ELF-1 (cell line): ENCODE measurements at regions not wholly inside any gene's neighbourhood (a gene's known extent, or its start where the extent isn't known, plus 50 kb on each side); places are given as distances from the start of the nearest gene placed in this dataset.

Source experiments
- DNase-seq: peaks from one replicate; pipeline ENCODE4 v3.0.0-alpha.2; 2016; ENCODE audit warnings: low read depth, low spot score

DNA sequence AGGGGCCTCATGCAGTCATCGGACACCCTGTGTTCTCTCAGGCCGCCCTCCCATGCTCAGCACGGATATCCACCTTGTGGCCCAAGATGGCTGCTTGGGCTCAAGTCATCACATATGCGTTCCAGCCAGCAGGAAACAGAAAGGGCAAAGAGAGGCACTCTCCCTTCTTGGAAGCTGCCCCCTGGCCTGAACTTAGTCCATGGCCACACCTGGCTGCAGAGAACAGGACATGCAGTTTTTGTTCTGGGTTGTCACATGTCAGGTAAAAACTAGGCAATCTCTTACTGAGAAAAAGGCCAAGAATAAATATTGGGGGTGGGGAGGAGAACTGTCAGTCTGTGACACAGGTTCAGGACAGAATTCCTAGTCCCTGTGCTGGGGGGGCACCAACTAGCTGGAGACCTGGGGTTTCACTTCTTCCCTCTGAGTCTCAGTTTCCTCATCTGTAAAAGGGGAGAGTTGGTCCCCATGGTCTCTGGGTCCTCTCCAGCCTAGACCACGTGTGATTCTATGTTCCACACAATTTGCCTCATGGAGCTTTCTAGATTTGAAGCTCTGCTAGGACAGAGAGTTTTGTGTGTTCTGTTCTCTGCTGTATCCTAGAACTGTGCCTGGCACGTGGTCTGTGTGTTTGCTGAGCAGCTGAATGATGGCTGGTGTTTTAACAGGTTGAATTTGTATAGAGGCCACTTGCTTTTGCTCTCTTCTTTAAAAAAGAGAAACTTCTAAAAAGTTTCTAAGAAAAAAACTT is 107.2 kb upstream of the ANO1 start:
- DNase-seq: no peak

DNA sequence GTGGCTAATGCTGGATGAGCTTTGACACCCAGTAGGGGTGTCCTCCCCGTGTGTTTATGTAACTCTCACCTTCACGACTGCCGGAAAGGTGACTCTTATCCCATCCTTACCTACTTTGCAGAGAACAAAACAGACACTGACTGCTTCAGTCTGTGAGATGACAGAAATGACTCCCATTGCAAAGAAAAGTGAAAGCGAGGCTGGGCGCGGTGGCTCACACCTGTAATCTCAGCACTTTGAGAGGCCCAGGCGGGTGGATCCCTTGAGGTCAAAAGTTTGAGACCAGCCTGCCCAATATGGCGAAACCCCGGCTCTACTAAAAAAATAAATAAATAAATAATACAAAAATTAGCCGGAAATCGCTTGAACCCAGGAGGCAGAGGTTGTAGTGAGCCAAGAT is 106.4 kb upstream of the ANO1 start:
- DNase-seq: no peak

DNA sequence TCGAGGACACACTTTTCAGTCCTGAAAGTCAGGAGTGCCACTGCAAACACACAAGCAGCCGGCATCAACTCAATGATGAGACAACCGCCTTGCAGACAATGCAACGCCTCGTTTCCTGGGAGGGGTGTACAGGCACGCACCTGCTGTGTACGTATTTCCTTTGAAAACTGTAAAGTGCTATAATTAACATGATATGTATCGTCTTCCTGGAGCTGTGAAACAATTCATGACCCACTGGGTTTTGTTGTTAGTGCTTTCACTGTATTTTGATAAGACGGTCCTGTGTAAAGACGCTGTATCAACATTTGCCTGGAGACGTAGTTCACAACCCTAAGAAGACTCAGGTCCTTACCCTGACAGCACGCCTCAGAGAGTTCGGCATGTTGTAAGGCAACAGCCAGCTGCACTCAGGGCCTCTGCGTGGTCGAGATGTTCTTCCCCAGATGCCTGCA is 105.7 kb upstream of the ANO1 start:
- DNase-seq: no peak

DNA sequence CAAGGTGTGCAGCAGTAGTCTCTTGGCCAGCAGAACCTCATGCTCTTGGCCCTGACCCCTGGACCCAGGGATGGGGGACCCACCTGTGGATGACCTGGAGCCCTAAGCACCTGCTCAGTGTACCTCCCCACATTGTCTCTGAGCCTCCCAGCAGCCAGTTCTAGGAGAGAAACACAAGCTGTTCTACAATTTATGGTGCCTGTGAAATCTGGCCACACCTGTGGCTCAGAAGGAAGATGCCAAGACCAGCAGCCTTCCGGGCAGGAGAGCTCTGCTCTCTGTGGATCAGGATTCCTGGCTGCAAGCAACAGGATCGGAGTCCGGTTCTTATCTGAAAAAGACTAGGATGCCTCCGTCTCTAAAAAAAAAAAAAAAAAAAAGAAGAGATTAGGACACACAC is 103.6 kb upstream of the ANO1 start:
- DNase-seq: no peak

DNA sequence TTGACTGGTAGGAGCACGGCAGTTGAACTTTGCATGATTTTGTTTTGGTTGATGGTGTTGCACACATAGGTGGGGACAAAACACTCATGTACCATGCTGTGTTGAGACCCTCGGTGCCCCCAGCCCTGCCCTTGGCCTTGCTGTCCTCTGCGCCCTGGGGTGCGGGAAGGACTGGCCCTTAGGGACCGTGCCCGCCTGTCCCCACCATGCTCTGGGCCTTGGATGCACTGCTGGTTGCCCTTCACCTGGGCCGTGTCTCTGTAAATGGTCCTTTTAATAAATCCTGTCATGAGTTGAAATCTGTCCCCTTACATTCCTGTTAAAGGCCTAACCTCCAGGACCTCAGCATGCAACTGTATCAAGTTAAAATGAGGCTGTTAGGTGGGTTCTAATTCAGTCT is 102.3 kb upstream of the ANO1 start:
- no peak for DNase-seq

DNA sequence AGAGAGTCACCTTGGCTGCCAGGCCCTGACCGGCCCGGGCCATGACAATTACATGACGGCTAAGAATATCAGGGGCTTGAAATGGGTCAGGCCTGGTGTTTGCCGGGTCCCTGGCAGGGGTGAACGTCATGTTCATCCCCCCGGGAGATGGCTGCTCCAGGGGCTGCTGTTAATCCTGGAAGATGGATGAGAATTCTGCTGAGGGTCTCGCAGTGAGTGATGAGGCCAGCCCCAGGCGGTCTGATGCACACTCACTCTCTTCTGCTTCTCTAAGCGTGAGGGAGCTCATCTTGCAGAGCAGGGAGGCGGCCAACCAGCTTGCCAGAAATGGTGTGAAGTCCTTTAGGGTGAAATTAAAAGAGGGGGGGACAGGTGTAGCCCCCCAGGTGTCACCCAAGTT is 101.3 kb upstream of the ANO1 start:
- no peak for DNase-seq

DNA sequence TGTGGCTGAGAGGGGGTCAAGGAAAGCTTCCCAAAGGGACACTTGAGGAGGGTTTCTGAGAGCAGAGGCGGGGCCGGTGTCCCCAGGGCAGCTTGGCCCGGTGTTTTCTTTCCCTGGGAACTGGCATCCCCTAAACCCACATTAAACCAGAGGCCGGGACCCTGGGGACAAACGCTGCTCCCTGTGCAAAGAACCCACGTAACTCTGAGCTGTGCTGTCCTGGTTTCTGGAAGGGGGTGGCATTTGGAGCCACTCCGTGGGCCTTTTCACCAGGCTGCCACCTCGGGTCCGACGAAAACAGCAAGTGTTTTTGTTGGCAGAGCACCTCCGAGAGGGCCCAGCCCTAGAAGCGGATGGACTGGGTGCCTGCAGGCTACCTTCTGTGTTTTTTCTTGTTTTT is 100.2 kb upstream of the ANO1 start:
- DNase-seq: no peak

DNA sequence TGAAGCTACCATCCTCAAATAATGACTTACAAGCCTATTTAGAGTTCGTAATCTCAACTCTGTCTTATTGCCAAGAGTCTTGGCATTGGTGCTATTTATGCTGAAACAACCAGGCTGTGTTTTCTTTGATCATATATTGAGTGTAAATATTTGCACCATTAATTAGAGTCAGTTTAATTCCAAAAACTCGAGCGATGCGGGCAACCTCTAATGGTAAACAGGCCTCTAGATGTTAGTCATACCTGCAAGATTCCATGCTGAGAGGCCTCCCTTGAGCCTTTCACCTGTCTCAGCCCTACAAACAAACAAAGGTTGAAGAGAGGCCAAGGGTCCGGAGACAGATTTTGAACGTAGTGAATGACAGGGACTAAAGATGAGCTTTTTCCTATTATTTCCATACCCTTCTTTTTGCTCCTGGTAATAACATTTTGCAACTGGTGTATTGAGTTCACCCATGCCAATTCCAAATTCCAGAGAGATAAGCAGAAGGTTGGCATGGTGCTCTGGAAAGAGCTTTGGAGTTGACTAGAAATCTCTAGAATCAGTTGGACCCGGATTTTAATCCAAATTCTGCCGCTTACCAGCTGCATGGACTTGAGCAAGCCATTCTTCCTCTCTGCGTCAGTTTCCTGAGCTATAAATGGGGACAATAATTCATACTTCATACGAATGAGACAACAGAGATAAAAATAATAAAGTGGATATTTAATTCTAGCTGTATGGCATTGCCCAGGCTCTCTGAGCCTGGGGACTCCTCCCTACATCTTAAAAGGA is 99.1 kb upstream of the ANO1 start:
- DNase-seq: no peak

DNA sequence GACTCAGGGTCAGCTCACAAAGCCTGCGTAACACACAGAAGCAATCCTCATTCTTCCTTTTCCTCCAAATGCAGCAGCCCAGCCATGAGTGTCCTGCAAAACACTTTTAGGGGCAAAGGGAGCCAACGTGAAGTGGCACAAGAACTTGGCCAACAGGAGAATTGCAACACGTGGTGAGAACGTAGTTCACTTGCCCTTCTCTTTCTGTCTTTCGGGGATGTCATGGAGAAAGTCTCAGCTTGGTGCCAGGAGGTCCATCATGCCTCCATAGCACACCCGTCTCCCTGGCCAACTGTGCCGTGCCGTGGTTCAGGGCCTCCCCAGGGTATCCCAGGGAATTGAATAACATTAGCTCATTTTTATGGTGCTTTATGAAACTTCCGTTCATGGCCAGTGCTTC is 98.5 kb upstream of the ANO1 start:
- no peak for DNase-seq

DNA sequence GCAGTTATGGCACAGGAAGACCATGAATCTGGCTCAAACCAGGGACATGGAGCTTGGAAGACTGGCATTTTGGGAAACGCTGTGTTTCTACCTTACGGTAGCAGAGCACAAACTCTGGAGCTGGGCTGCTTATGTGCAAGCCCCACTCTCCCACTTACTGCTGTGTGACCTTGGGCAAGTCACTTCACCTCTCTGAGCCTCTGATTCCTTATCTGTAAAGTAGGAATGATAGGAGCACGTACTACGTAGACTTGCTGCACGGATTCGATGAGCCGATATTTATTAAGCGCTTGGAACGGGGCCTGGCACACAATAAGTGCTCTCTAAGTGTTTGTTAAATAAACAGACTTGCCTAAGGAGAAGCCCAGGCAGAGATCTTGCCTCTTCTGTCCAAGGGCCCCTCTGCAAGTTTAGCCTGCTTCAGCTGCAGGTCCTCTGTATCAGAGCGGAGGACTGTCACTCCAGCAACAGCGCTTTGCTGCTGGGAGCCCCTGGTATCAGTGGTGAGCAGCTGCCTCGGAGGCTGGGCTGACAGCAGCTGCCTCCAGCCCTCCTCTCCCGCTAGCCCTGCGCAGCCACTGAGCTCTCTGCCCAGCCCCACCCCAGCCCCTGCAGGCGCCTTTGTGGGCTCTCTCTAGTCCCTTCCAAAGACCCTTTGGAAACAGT is 96.9 kb upstream of the ANO1 start:
- DNase-seq: no peak

DNA sequence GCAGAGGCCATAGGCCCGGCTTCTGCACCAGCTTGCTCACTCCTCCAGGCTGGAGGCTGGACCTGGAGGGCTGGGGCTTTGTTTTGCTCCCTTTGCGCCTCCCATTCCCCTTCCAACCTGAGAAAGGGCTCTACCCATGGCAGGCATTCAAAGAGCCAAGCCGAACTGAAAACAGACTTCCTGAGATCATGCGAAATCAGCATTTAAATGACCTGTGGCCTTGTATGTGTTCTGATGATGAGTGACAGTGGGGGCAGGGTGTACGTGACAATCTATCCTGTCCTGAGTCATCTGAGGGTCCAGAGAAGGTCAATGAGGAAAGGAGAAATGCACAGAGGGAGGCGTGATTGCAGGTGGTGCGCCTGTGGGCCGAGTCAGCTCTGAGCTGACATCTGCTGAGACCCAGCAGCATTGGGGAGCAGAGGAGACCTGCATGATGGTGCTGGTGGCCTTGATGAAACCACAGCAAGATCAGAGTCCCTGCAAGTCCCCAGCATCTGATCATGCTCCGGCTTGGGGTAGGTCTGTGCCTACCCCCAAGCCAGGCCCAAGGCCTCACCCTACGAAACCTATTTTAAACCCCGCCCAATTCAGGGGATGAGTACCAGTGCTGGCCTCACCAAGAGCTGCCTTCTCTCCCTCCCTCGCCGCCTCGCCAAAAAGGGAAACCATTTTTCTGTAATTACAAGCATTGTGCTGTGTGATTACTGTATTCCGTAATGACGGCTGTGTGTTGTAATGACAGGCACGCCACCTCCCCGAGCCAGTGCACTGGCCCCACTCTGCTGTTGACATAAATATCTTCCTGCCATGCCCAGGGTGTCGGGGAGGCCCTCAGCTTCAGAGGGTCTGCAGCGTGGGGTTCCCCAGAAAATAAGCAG is 95.2 kb upstream of the ANO1 start:
- peak; percentile 64 for DNase-seq

DNA sequence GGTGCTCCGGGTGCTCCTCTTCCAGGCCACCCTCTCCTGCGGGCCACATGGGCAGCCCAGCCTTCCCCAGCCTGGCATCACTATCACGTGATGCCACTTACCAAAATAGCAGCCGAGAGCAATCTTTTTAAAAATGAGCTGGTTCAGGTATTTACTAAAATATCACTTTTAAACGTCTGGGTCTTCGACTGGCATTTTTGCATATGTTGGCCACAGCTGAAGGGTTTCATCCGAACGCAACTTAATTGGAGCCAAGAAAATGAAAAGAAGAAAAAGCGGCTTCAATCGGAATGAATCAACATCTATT is 94.6 kb upstream of the ANO1 start:
- no peak for DNase-seq

DNA sequence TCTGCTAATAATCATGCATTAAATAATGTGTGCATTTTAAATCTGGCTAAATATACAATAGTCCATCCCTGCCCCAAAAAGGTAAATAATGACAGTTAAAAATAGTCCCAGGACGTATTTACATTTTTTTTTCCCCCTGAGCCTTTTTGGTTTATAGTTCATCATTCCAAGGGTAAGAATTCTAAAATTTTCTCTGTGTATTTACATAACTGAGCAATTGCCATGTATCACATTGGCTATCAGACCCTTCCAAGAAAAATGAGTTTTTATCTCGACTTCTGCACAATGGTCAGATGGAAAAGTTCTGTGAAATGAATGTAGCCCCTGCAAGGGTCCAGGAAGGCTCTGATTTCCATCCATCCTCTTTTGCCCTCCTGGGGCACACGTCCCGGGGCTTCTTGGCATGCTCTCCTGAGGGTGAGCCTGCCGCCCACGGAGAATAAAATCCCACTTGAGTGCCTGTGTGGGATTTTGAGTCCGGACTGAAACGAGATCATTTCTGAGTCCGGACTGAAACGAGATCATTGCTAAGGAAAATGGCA is 94.1 kb upstream of the ANO1 start:
- DNase-seq: no peak

DNA sequence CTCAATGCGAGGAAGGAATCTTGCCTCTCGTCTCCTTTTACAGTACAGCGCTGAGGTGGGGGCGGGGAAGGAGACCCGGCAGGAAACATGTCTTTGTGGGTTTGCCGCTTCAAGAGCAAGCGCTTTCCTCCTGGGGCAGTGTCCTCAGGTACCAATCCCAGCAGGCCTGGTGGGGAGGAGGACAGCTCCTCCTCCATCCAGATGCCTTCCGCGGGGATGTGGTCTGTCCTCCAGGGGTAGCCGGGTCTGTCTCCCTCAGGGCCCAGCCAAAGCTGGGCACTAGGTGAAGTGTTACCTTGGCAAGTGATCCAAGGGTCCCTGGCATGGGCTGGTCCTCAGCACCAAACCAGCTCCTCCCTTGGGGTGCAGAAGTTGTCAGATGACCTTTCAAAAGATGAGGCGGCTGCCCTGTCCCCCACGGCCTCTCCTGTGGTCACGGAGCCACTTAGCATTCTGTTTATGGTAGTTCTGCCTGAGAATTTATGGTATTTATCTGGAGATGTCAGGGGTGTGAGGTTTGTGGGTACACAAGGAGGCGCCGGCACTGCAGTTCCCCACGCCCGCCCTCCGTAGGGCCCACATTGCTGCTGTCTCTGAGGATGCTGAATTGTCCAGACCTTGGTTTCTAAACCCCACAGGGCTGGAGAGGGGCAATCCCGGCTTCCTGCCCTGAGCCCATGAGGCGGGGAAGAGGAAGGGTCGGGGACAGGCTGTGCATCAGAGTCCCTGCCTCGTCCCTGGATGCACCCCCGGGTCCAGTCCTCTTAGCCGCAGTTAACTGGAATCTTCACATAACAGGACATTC is 93.5 kb upstream of the ANO1 start:
- peak; percentile 88 for DNase-seq

DNA sequence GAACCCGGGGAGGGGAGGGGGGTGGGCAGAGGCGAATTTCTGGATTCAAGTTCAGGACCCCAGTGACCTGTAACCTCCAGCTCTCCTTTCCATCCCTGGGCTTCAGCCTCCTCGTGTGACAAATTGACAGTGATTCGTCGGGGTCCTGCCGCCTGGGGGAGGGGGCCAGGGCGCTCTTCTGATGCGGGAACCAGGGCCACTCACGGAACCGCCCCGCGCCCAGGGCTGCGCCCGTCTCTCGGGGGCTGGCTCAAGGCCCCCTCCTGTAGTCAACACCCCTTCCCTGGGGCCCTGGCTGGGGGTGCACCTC is 92.8 kb upstream of the ANO1 start:
- DNase-seq: no peak

DNA sequence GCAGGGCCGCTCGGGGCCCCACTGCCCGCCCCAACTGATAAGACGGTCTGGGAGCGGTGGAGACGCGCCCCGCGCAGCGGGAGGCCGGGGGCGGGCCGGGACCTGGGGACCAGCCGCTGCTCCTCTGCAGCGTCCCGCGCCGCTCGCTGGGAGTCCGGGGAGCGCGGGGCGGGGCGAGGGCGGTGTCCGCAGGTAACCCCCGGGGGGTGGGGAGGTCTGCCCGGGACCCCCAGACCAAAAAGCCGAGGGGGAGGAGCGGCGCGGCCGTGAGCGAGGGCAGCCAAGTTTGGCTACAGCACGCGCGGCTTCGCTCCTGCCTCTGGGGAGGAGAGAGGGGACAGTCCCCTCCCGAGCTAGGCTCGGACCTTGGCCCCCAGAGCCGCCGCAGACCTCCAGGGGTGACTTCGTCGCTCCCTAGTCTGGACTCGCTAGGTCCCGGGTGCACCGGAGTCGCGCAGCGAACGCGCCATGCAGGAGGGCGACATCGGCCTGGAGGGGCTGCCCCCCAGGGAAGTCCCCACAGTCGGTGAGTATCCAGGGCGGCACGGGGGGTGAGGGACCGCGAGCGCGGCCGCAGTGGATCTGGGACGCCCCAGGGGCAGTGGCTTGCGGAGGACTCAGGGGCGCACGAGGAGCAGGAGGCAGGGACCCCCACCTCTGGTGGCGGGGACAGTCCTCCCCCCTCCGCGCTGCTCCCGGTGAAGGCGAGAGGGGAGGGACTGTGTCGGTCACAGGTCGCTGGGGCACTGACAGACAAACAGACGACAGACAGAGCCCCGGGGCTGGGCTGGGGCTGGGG is 92.3 kb upstream of the ANO1 start:
- DNase-seq: no peak

DNA sequence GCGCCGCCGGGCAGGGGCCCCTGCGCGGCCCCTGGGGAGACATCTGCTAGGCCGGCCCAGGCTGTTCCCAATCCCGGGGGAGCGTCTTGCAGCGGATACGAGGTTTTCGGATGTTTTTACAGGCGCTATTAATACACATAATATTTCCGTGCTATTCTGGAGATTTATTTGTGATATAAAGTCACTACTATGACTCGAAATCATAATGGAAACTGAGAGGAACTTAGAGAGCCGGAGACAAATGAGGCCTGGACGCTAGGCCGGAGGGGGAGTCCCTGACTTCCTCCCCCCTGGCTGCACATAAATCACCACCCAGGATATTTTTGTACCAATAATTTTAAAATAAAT is 91.7 kb upstream of the ANO1 start:
- DNase-seq: no peak

DNA sequence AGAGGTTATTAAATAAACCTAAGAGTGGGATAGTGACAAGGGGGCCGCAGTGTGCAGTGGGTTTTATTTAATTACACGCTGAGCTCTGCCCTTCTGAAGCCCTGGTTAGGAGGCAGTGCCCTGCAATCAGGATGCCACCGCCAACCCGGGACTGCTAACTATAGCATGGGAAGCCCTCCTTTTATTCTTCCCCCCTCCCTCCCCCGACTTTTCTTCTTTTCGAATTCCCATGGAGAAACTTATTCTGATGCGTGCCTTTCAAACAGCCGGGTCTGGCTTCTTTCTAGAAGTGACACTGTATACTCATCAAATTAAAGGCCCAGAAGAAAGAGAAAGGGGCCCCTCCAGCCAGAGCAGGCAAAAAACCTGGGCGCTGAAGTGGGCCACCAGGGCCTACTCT is 91.3 kb upstream of the ANO1 start:
- DNase-seq: no peak

DNA sequence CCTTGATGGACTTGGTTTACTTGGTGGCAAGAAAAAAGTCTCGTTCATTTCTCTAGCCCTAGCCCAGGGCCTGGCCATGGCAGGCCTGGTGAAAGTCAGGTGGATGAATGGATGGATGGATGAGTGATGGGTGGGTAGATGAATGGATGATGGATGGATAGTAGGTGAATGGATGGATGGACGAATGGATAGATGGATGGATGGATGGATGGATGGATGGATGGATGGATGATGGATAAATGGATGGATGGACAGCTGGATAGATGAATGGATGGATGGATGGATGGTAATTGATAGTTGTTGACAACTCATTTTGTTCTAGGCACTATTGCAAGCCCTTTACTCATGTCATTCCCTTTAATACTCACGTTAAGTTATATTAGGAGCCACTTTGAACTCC is 86.1 kb upstream of the ANO1 start:
- DNase-seq: no peak

DNA sequence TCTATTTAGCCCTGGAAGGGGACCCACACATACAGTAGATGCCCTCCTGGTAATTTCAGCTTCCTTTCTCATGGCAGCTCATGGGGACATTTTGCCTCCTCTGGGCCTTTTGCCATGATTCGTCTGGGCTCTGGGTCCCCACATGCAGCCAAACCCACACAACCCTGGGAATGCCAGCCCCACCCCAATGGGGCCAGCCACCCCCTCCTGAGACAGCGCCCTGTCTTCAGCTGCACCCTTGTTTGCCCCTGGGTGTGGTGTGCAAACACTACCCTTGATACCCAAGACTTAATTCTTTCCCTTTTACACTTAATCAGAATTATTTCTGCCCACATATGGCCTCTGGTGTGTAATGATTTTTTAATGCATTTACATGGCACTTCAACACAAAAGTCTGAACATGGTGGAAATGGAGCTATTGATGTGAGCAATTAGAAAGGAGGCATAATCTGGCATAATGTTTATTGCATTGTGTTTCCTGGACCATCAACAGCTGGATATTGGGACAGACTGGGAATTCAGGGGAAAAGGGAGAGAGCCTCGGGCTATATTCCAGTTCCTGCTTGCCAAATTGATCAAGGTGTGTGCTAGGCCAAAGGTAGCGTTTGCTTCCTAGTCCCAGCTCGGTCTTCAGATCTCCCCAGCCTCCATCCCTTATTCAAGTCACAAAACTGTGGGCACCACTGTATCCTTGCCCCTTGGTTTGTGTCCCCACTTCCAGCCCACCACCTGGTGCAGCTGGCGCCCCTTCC is 85.0 kb upstream of the ANO1 start:
- no peak for DNase-seq
